ENCODE measurements at regions not wholly inside any gene's neighbourhood (a gene's known extent, or its start where the extent isn't known, plus 50 kb on each side); places are given as distances from the start of the nearest gene placed in this dataset.

- ATAC-seq (no peak), DNase-seq (ENCODE audit: low read depth, low spot score) (no peak)
- no peak overlapping the region for H3K27ac ChIP-seq (ENCODE audit: low read length)
- in situ Hi-C loops (cut with HindIII; ENCODE audit: low pct_unique_long_range_greater_than_20kb, low sequenced_read_pairs) (no loop called here), intact Hi-C loops (cut with micrococcal nuclease; ENCODE audit: unreplicated experiment) (no loop called here)
- H3K9me3 ChIP-seq (ENCODE audit: control insufficient read depth, insufficient read depth, low read depth, low read length), result no peaks in the 10 kb centered on the region
- POLR2A ChIA-PET, result no interaction called here
- no peaks in the 10 kb centered on the region for H3K4me1 ChIP-seq (ENCODE audit: control insufficient read depth, insufficient read depth, low read length)
- CTCF ChIA-PET, result no interaction called here
- H3K27me3 ChIP-seq (ENCODE audit: control insufficient read depth, insufficient read depth, low read length), result peaks cover 3% of the 10 kb centered on the region; the same call in 1 of the 2 replicates
- TF ChIP-seq TCF7L2 (IDR thresholded peaks at IDR 0.05; ENCODE audit: low read depth, low read length) (no peak), REST (IDR thresholded peaks at IDR 0.05; ENCODE audit: insufficient read depth in 1 of 2, low read depth in 2 of 2, low read length in 1 of 2) (no peak), POLR2AphosphoS5 (IDR thresholded peaks at IDR 0.05; ENCODE audit: low read depth, low read length) (no peak), SIN3A (IDR thresholded peaks at IDR 0.05; ENCODE audit: borderline replicate concordance, insufficient read depth, low read depth, low read length) (no peak), CTCF (IDR thresholded peaks at IDR 0.05) (no peak)
- H3K36me3 ChIP-seq (ENCODE audit: control insufficient read depth, insufficient read depth, low read length), result no peaks in the 10 kb centered on the region
- H3K4me3 ChIP-seq (ENCODE audit: low read depth in 2 of 2, low read length in 2 of 2), result no peak overlapping the region
- BruUV-seq (replicated peaks), result no TSS peak
Measured at GRCh38 chr5:36383942-36384341, 82.2 kb upstream of the RANBP3L start.

GRCh38 chr5:36384845-36385244, 83.1 kb upstream of the RANBP3L start:
- BruUV-seq (replicated peaks), result no TSS peak
- in situ Hi-C loops (cut with HindIII; ENCODE audit: low pct_unique_long_range_greater_than_20kb, low sequenced_read_pairs) (no loop called here), intact Hi-C loops (cut with micrococcal nuclease; ENCODE audit: unreplicated experiment) (no loop called here)
- ChIA-PET POLR2A (no interaction called here), CTCF (no interaction called here)
- no peak for ATAC-seq
- TF ChIP-seq REST (IDR thresholded peaks at IDR 0.05; ENCODE audit: insufficient read depth in 1 of 2, low read depth in 2 of 2, low read length in 1 of 2) (no peak), CTCF (IDR thresholded peaks at IDR 0.05) (no peak), TCF7L2 (IDR thresholded peaks at IDR 0.05; ENCODE audit: low read depth, low read length) (no peak)
- no peaks in the 10 kb centered on the region for H3K9me3 ChIP-seq (ENCODE audit: control insufficient read depth, insufficient read depth, low read depth, low read length)
- H3K27me3 ChIP-seq (ENCODE audit: control insufficient read depth, insufficient read depth, low read length), result no peaks in the 10 kb centered on the region
- H3K36me3 ChIP-seq (ENCODE audit: control insufficient read depth, insufficient read depth, low read length), result no peaks in the 10 kb centered on the region
- no peak overlapping the region for H3K27ac ChIP-seq (ENCODE audit: low read length)
- H3K4me1 ChIP-seq (ENCODE audit: control insufficient read depth, insufficient read depth, low read length), result no peaks in the 10 kb centered on the region
- H3K4me3 ChIP-seq (ENCODE audit: low read depth in 2 of 2, low read length in 2 of 2), result no peak overlapping the region
- no peak for DNase-seq (ENCODE audit: low read depth, low spot score)

Measured in Panc1 (cell line).